ENCODE measurements at regions not wholly inside any gene's neighbourhood (a gene's known extent, or its start where the extent isn't known, plus 50 kb on each side); places are given as distances from the start of the nearest gene placed in this dataset.

DNA sequence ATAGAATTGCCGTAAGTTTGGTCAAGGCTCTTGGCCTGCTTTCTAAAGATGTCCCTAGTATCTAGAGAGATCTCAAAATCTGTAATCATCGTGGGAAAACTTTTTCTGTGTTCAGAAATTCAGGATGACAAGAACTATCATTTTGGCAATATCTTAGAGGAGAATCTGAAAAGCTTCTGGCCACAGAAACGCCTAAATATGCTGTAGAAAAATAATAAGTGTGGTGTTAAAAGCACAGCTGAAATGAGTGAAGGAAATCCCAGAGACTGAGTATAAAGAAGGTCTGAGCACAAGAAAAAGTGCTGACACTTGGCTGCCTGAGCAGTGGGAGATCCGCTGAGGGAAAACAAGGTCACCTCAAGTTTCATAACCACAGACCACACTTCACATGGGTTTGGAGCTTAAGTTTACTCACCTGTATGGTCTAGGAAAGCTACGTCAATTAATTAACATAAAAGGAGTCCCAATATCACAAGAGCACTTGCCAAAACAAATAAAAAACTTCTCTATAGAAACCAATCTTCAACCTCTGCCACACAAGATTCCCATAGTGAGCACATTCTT lies 235.2 kb upstream of the IRF2BP2 start:
- no peak for FAIRE-seq
- peak overlapping the region; percentile 31 for H3K27ac Mint-ChIP-seq (ENCODE audit: unreplicated experiment)

DNA sequence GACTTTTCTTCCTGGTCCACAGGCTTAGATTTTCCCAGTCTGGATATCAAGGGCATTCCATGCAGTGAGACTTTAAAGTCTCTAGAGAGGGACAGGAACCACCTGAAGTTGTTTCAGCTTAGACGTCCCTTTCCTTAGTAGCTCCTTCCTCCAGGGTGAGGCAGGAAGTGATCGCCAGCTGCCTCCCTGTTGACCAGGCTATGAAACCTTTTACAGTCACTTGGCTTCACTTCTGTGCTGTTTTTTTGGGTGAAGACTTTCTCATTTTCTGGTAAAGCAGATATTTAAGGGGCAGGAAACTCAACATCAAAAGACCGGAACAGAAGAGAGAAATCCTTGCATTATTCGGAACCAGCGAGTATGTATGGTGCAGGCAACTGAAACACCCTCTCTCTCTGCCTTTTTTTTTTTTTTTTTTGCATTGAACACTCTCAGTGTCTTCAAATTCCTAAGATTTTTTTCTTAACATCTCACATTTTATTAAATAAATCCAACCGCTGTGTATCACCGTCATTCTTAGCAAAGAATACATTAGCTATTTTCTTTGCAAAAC lies 234.6 kb upstream of the IRF2BP2 start:
- H3K27ac ChIP-seq (ENCODE audit: low read depth, low read length): peak overlapping the region; percentile 48
- H3K9me3 ChIP-seq (ENCODE audit: insufficient read depth, low read depth, low read length): no peaks in the 10 kb centered on the region
- Mint-ChIP-seq H3K27me3 (ENCODE audit: low read depth, unreplicated experiment) (no peaks in the 10 kb centered on the region), H3K36me3 (ENCODE audit: low read depth, unreplicated experiment) (no peaks in the 10 kb centered on the region), H3K4me1 (ENCODE audit: low read depth, unreplicated experiment) (peaks cover 52% of the 10 kb centered on the region), H3K27ac (ENCODE audit: unreplicated experiment) (no peak overlapping the region), H3K9me3 (ENCODE audit: unreplicated experiment) (peaks cover 4% of the 10 kb centered on the region), H3K4me3 (ENCODE audit: unreplicated experiment) (no peak overlapping the region)
- H3K79me2 ChIP-seq (ENCODE audit: insufficient read depth, low read length): no peaks in the 10 kb centered on the region
- no peaks in the 10 kb centered on the region for H4K20me1 ChIP-seq (ENCODE audit: insufficient read depth, low read length)
- no peaks in the 10 kb centered on the region for H3K36me3 ChIP-seq (ENCODE audit: insufficient read depth, low read length)
- peak overlapping the region; percentile 40 for H2AFZ ChIP-seq (ENCODE audit: low read depth, low read length)
- FAIRE-seq: no peak
- TF ChIP-seq, protein P1, sequence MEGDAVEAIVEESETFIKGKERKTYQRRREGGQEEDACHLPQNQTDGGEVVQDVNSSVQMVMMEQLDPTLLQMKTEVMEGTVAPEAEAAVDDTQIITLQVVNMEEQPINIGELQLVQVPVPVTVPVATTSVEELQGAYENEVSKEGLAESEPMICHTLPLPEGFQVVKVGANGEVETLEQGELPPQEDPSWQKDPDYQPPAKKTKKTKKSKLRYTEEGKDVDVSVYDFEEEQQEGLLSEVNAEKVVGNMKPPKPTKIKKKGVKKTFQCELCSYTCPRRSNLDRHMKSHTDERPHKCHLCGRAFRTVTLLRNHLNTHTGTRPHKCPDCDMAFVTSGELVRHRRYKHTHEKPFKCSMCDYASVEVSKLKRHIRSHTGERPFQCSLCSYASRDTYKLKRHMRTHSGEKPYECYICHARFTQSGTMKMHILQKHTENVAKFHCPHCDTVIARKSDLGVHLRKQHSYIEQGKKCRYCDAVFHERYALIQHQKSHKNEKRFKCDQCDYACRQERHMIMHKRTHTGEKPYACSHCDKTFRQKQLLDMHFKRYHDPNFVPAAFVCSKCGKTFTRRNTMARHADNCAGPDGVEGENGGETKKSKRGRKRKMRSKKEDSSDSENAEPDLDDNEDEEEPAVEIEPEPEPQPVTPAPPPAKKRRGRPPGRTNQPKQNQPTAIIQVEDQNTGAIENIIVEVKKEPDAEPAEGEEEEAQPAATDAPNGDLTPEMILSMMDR (IDR thresholded peaks at IDR 0.05; ENCODE audit: insufficient read depth, low read depth, low read length): no peak
- no peak for TF ChIP-seq EZH2 (IDR thresholded peaks at IDR 0.05; ENCODE audit: insufficient read depth, low read length)
- H3K9ac ChIP-seq (ENCODE audit: low read length): peak overlapping the region; percentile 37
- H3K27me3 ChIP-seq (ENCODE audit: insufficient read depth, low read length): no peaks in the 10 kb centered on the region
- peak; percentile 44 for DNase-seq (ENCODE audit: low read depth)
- no peak overlapping the region for H3K4me3 ChIP-seq (ENCODE audit: insufficient read depth, low read depth, low read length)
- peaks cover 20% of the 10 kb centered on the region for H3K4me1 ChIP-seq (ENCODE audit: insufficient read depth, low read length)
- peak overlapping the region; percentile 40 for H3K4me2 ChIP-seq (ENCODE audit: low read length)

More for the DNA sequence above, 235.2 kb upstream of the IRF2BP2 start:
- H3K36me3 Mint-ChIP-seq (ENCODE audit: low read depth, unreplicated experiment): no peaks in the 10 kb centered on the region
- no peak overlapping the region for H3K4me3 Mint-ChIP-seq (ENCODE audit: unreplicated experiment)
- H3K36me3 ChIP-seq (ENCODE audit: insufficient read depth, low read length): no peaks in the 10 kb centered on the region
- H4K20me1 ChIP-seq (ENCODE audit: insufficient read depth, low read length): no peaks in the 10 kb centered on the region
- peak overlapping the region; percentile 48 for H3K27ac ChIP-seq (ENCODE audit: low read depth, low read length)
- H3K27me3 Mint-ChIP-seq (ENCODE audit: low read depth, unreplicated experiment): no peaks in the 10 kb centered on the region
- no peaks in the 10 kb centered on the region for H3K27me3 ChIP-seq (ENCODE audit: insufficient read depth, low read length)
- H3K9me3 ChIP-seq (ENCODE audit: insufficient read depth, low read depth, low read length): no peaks in the 10 kb centered on the region
- peaks cover 52% of the 10 kb centered on the region for H3K4me1 Mint-ChIP-seq (ENCODE audit: low read depth, unreplicated experiment)
- TF ChIP-seq, protein P1 (IDR thresholded peaks at IDR 0.05; ENCODE audit: insufficient read depth, low read depth, low read length): no peak
- no peak for TF ChIP-seq EZH2 (IDR thresholded peaks at IDR 0.05; ENCODE audit: insufficient read depth, low read length)
- H3K9me3 Mint-ChIP-seq (ENCODE audit: unreplicated experiment): peaks cover 3% of the 10 kb centered on the region
- H3K4me3 ChIP-seq (ENCODE audit: insufficient read depth, low read depth, low read length): no peak overlapping the region
- peaks cover 26% of the 10 kb centered on the region for H3K4me1 ChIP-seq (ENCODE audit: insufficient read depth, low read length)
- peak overlapping the region; percentile 37 for H3K9ac ChIP-seq (ENCODE audit: low read length)
- peak; percentile 63 for DNase-seq (ENCODE audit: low read depth)
- peak overlapping the region; percentile 40 for H3K4me2 ChIP-seq (ENCODE audit: low read length)
- H2AFZ ChIP-seq (ENCODE audit: low read depth, low read length): no peak overlapping the region
- no peaks in the 10 kb centered on the region for H3K79me2 ChIP-seq (ENCODE audit: insufficient read depth, low read length)

DNA sequence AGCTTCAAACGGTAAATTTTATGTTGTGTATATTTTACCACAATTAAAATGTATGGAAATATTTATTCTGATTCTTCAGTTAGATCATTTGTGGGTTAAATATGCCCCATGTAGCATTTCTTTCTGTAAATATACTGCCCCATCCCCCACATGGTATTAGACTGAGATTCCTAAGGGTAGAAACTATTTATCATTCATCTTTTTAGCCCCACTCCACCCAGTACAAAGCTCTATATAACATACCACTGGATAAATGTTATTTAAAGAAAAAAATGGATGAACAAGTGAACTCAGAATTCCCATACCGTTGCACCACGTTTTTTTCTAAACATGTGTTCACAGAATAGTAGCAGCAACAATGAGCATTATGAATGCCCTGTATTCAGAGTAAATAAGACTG lies 234.0 kb upstream of the IRF2BP2 start:
- Mint-ChIP-seq H3K9me3 (ENCODE audit: unreplicated experiment) (peaks cover 5% of the 10 kb centered on the region), H3K4me1 (ENCODE audit: low read depth, unreplicated experiment) (peaks cover 46% of the 10 kb centered on the region), H3K27me3 (ENCODE audit: low read depth, unreplicated experiment) (no peaks in the 10 kb centered on the region), H3K36me3 (ENCODE audit: low read depth, unreplicated experiment) (no peaks in the 10 kb centered on the region), H3K27ac (ENCODE audit: unreplicated experiment) (no peak overlapping the region), H3K4me3 (ENCODE audit: unreplicated experiment) (no peak overlapping the region)
- H3K36me3 ChIP-seq (ENCODE audit: insufficient read depth, low read length): no peaks in the 10 kb centered on the region
- H3K4me3 ChIP-seq (ENCODE audit: insufficient read depth, low read depth, low read length): no peak overlapping the region
- DNase-seq (ENCODE audit: low read depth): no peak
- no peak overlapping the region for H2AFZ ChIP-seq (ENCODE audit: low read depth, low read length)
- H3K4me1 ChIP-seq (ENCODE audit: insufficient read depth, low read length): peaks cover 16% of the 10 kb centered on the region
- FAIRE-seq: no peak
- H3K27me3 ChIP-seq (ENCODE audit: insufficient read depth, low read length): no peaks in the 10 kb centered on the region
- no peaks in the 10 kb centered on the region for H3K9me3 ChIP-seq (ENCODE audit: insufficient read depth, low read depth, low read length)
- no peak overlapping the region for H3K4me2 ChIP-seq (ENCODE audit: low read length)
- TF ChIP-seq, protein P1 (IDR thresholded peaks at IDR 0.05; ENCODE audit: insufficient read depth, low read depth, low read length): no peak
- TF ChIP-seq EZH2 (IDR thresholded peaks at IDR 0.05; ENCODE audit: insufficient read depth, low read length): no peak
- H3K9ac ChIP-seq (ENCODE audit: low read length): no peak overlapping the region
- no peak overlapping the region for H3K27ac ChIP-seq (ENCODE audit: low read depth, low read length)
- H3K79me2 ChIP-seq (ENCODE audit: insufficient read depth, low read length): no peaks in the 10 kb centered on the region
- no peaks in the 10 kb centered on the region for H4K20me1 ChIP-seq (ENCODE audit: insufficient read depth, low read length)

Data from astrocyte (in vitro differentiated cells and primary cell).